ENCODE measurements at regions not wholly inside any gene's neighbourhood (a gene's known extent, or its start where the extent isn't known, plus 50 kb on each side); places are given as distances from the start of the nearest gene placed in this dataset.

DNA sequence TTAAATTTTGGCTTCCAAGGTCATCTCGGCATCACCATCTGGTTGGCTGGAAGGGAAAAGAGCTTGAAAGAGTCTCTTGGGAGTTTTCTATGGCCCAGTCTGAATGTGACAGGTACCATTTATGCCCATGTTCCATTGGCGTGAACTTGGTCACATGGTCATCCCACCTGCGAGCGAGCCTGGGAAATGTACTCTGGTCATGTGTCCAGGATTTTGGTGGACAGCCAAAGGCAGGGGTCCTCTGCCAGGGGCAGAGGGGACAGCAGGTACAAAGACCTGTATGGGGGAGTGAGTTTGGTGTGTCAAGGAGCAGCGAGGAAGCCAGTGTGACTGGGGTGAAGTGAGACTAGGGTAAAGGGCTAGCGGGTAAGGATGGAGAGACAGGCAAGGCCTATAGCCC is 112.6 kb downstream of the CDC5L start:
- in situ Hi-C loops (cut with HindIII; ENCODE audit: low sequenced_read_pairs) = no loop called here

DNA sequence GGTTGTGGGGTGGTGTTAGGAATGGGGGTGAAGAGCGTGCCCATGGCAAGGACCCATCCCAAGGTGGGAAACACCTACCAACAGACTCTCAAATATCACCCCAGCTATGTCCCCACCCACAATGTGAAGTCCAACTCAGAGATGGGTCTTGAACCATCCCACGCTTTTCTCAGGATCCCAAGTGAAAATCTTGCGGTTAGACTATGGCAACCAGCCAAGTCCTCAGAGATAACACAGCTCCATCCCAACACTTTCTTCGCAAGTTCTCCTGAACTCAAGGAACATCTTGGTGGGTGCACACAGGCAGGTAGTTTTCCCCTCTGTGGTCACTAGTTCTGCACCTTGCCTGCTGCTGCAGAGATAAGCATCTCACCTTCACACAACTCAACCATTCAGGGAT is 116.0 kb downstream of the CDC5L start:
- in situ Hi-C loops (cut with HindIII; ENCODE audit: low sequenced_read_pairs) = no loop called here

DNA sequence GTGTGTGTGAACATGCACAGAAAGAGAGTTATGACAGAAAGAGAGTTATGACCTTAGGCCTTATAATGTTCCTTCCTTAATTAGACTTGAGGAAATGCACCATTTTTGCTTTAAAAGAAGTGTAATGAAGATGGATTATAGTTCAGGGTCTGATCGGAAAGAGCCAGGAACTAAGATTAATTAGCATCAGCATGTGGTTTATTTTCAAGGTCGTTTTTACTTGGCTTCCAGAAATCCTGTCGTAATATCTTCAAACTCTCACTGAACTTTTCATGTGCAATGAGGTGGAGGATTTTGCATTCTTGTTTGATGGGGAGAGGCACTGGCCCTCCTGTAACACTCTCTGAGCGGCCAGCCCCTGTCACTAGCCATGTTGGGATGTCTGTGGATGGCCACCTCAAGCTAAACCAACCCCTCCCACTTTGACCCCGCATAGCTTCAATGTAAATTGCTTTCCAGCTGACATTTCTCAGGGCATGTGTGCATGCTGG is 116.8 kb downstream of the CDC5L start:
- in situ Hi-C loops (cut with HindIII; ENCODE audit: low sequenced_read_pairs) = no loop called here

DNA sequence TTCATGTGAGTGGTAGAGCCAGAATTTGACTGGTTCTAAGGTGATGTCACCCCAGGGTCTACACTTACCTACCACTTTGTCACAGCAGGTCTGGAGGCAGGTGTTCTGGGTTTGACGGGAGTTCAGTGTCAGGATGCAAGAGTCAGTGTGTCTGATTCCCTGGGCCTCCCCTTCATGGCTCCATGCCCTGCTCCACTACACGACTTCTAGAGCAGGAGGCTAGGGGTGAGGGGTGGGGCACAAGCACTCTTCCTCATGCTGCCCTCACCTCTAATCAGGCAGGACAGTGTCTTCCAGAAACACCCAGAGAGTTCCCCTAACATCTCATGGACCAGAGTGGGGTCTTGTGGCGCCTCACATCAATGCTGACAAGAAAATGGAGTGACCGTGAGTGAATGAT is 118.2 kb downstream of the CDC5L start:
- in situ Hi-C loops (cut with HindIII; ENCODE audit: low sequenced_read_pairs) = no loop called here

DNA sequence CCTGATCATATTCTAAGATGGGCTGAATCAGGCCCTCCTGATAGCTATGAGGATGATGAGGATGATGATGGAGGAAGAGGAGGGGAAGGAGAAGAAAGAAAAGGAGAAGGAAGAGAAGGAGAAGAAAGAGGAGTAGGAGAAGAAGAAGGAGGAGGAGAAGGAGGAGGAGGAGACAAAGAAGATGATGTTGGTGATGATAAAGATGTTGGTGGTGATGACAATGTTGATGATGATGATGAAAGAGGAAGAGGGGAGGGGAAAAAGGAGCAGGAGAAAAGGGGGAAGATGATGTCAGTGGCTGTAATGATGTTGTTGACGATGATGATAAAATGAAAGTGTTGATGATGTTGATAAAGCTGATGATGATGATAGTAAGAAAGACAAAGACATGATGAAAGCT is 119.5 kb downstream of the CDC5L start:
- in situ Hi-C loops (cut with HindIII; ENCODE audit: low sequenced_read_pairs) = no loop called here

DNA sequence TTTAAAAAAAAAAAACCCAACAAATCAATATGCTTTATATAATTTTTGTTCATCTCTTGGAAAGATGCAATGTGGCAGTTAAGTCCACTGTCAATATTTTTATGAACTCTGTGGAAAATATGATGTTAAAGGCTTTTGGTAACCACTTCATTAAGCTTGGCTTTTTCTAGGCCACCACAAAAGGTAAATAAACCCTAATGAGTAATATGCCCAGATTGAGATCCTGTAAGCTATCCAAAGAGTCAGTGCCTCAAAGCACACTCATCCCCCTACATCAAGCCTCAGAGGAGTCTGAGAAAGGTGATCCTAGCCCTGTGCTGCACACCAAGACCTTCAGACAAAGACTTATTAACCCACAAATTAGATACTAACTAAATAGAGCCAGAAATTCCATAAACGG is 121.1 kb downstream of the CDC5L start:
- in situ Hi-C loops (cut with HindIII; ENCODE audit: low sequenced_read_pairs) = no loop called here

DNA sequence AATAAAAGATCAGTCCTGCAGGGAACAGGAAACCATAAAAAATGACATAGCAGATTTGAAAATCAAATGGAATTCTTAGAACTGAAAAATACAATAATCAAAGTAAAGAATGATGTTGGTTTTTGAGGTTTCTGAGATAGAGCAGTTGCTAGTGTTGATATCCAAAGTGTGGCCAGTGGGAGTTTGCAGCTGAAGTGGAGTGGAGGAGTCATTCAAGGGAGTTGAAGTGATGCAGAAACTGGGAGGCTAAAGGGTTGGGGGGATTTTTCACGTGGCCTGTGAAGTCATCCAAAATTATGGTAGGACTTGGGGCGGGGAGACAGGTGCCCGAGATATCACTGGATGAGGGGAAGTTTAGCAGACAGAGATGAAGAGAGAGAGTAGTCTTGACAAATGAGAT is 123.6 kb downstream of the CDC5L start:
- in situ Hi-C loops (cut with HindIII; ENCODE audit: low sequenced_read_pairs) = no loop called here

DNA sequence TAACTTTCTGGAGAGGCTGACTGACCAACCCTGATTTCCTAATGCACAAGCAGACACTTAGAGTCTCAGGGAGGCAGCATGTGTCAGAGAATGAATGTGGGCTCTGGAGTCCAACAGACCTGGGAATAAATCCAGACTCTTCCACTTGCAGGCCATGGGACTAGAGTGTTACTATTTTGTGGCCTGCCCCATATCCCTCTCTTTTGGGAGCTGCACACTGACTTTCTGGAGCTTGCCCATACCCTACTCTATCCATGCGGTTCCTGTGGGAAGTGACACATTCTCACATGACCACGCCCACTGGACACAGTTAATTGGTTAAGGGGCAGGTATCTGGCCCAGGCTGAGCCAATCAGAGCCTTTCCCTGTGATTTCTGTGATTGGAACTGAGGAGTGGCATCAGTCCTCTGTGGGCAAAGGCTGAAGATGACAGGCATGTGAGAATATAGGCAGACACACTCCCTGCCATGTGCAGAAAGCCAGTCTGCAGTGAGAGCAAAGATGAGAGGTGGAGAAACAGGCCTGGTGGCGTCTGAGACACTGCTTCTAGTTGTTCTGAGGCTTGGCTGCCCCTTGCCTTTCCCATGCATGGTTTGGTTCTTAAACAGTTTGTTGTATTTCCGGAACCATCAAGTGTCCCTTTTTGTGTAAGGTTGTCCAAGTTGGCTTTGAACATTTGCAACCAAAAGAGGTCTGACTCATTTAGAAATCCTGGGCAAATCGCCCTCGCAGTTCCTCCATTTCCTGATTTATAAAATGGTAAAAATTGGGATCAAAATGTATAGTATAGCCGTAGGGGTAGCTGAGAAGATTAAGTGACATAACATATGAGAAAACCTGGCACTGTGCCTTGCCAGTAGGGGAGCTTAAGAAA is 125.6 kb downstream of the CDC5L start:
- in situ Hi-C loops (cut with HindIII; ENCODE audit: low sequenced_read_pairs) = no loop called here

DNA sequence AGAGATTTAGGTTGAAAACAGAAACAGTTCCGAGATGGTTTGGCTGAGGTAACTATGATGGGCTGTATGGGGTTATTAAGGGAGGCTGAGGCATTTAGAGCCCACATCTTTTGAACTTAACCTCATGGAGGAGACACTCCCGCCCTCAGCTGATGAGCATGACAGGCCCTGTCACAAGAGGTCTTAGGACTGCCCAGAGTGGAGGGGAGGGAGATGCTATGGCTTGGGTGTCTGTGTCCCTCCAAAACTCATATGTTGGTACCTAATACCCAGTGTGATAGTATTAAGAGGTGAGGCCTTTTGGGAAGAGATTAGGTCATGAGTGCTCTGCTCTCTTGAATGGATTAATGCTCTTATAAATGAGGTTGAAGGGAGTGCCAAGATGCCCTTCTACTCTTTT is 126.6 kb downstream of the CDC5L start:
- in situ Hi-C loops (cut with HindIII; ENCODE audit: low sequenced_read_pairs) = no loop called here

DNA sequence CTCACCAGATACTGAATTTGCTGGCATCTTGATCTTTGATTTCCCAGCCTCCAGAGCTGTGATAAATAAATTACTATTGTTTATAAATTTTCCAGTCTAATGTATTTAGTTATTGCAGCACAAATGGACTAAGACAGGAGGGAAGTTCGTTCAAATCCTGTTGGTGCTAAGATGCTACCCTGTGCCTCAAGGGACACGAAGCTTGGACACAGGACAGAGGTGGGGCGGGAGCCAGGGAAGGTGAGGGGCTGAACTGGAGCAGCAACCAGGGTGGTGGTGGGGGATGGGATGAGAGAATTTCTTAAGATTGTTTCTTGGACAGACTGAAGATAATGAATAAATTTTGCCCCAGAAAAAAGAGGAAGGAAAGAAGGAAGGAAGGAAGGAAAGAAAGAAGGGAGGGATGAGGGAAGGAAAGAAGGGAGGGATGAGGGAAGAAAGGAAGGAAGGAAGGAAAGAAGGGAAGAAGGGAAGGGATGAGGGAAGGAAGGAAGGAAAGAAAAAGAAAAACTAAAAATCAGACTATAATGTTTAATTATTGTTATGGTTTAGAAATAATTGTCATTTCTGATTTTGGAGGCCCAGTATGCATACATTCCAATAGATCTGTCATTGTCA is 127.2 kb downstream of the CDC5L start:
- in situ Hi-C loops (cut with HindIII; ENCODE audit: low sequenced_read_pairs) = no loop called here

DNA sequence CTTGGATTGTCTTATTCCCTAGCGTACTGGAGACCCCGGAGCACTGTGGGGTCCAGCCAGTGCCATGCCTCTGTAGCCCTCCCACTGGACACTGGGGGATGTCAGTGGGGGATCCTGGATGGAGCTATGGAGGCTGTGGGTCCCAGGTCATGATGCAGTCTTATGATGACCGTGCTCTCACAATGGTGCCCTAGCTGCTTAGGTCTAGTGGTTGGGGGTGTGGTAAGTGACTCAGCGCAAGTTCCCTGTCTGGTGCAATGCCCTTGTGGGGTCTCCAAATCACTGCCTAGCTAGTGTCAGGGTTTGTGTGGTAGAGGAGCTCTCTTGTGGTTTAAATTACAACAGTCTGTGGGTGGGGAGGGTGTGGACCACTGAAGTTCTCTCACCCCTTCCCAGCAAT is 135.4 kb downstream of the CDC5L start:
- in situ Hi-C loops (cut with HindIII; ENCODE audit: low sequenced_read_pairs) = no loop called here

DNA sequence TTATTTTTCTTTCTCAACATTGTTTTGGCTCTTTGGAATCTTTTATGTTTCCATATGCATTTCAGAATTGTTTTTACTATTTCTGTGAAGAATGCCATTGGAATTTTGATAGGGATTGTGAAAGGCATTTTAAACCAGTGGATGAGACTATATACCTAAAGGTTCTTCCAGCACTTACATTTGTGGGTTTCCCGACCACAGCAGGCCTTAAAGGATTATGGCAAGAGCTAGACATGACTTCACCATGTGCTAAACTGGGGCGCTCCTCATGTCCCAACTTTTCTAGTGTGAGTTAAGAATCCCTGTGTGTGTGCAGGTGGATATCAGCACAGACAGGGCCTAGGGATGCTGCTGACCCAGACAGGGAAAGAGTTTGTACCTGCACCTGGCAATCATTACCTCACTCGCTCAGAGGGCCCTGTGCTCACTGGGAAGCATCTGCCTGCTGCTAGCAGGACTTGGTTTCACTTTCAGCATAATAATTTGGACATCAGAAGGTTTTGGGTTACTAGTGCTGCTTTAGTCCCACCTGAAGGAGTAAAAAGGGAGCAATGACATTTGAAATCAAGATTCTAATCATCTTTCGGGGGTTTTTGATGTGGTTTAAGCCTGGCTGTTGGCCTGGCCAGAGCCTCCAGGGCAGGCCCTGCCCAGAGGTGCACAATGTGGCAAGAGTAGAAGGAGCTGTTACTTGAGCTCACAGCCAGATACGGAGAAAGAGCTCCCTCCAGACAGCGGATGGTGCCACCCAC is 137.1 kb downstream of the CDC5L start:
- in situ Hi-C loops (cut with HindIII; ENCODE audit: low sequenced_read_pairs) = no loop called here

DNA sequence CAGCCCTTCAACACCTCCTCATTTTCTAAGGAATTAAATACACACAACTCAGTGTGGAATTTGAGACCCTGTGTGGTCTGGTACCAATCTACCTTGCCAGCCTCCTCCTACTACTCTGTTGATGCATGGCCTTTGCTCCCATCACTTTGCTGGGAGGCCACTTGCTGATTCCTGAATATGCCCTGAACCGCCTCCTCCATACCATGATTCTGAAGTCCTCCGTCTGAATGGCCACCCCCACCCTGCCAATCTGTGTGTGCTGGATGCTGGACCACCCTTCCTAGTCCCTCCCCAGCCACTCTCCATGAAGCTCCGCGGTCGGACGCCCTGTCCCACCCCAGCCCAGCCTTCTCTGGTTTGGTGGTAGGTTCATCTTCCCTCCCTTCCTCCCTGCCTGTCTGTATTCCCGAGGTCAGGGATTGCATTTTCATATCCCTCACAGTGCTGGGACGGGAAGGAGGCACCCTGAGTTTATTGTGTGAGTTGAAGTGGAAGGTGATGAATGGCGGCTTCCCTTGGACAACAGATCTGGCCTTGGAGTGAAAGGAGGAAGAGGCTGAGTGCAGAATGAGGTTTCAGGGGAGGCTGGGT is 138.3 kb downstream of the CDC5L start:
- in situ Hi-C loops (cut with HindIII; ENCODE audit: low sequenced_read_pairs) = no loop called here

DNA sequence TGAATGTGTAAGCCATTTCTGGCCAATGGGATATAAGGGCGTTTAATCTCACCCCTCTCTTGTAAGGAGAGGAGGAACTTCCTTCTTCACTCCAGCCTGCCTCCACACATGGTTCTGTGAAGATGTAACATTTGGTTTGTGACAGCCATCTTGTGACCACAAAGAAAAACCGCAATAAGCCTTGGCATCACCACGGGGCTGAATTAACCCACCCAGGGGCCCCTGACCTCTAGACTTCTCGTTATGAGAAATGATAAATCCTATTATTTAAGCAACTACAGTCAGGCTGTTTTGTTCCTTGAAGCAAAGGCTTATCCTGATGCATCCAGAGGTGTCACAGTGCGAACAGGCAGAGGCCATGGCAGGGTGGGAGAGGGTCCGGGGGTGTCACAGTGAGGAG is 139.7 kb downstream of the CDC5L start:
- in situ Hi-C loops (cut with HindIII; ENCODE audit: low sequenced_read_pairs) = no loop called here

DNA sequence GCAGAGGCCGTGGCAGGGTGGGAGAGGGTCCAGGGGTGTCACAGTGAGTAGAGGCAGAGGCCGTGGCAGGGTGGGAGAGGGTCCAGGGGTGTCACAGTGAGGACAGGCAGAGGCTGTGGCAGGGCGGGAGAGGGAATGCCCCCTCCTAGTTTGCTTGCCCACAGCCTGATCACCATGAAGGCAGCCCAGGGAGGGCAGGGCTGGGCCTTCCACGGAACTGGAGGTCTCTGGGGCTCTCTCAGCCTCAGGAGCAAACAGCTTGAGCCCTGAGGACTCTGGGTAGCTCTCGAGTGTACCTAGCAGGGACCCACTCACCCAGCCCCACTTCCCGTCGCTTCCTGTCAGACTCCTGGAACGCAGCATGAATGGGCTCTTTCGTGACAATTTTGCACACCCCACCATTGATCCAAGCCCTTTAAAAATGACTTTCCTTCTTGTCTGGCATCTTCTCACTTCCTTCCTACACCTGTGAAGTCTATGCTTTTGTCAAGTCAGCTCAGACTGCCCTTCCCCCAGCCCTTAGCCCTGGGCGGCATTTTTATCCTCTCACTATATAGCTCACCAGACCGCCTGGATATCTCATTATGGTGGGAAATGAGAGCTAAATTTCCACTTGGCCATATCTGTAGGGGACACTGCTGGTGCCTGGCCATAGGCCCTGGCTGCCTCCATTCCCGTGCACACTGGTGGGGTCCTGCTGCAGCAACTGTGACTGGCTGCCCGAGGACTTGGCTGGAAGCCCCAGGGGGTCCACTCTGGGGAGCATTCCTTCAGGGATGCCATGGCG is 140.3 kb downstream of the CDC5L start:
- in situ Hi-C loops (cut with HindIII; ENCODE audit: low sequenced_read_pairs) = no loop called here

DNA sequence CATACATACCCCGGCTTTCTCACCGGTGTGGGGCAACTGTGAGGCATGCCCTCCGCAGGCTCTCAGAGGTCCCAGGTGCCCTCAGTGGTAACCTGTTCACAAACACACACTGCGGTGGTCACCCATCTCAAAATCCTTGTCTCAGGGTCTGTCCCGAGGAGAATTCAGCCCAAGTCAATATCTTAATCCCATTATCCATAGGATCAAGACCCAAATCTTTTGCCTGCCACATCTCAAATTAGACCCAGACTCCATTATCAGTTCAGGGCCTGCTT is 140.8 kb downstream of the CDC5L start:
- in situ Hi-C loops (cut with HindIII; ENCODE audit: low sequenced_read_pairs) = no loop called here

DNA sequence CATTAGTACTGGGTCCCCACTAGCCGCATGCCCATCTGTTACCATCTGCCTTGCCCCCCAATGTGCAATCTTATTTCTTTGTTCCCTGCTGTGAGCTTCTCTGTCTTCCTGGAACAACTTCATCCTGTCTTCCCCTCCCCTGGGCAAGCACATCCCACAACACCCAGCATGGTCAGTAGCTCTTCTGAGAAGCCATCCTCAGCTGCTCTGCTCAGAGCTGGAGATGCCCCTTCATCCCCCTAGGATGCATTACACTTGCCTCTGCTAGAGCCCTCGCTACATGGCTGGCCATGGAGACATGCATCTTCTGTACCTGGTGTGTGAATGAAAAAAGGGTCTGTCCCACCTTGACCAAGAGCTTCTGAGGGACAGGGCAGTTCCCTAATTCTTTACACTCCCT is 141.2 kb downstream of the CDC5L start:
- in situ Hi-C loops (cut with HindIII; ENCODE audit: low sequenced_read_pairs) = no loop called here

DNA sequence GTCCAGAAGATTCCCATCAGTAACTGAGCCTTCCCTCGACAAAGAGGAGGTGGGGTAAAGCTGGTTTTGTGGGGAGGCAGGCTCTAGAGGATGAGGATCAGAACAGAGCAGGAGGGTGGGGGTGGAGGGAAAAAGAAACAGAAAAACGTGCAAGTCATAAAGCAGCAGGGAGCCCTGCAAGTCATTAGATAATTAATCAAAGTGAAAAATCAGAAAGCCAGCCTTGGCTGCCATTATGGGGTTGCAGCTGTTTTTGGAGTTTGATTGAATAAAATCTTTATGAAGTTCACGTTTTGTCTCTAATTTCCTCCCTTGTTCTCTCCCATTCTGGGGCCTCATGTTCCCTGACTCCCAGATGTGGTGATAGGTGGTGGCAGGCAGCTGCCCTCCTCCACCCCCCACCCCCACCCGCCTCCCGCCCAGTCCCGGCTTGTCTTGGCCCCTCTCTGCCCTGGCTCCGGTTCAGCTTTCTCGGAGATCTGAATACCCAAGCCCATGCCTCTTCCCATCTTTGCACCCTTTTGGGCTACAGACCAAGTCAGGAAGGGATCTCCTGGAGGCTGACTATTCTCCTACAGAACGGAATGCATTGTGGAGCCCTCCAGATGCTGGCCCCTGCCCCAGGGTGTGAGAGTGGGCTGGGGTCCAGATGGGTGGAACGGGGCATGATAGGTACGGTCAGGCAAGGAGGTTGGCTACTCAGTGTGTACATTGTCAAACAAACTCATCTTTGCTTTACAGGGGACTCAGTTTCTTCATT is 141.8 kb downstream of the CDC5L start:
- in situ Hi-C loops (cut with HindIII; ENCODE audit: low sequenced_read_pairs) = no loop called here

DNA sequence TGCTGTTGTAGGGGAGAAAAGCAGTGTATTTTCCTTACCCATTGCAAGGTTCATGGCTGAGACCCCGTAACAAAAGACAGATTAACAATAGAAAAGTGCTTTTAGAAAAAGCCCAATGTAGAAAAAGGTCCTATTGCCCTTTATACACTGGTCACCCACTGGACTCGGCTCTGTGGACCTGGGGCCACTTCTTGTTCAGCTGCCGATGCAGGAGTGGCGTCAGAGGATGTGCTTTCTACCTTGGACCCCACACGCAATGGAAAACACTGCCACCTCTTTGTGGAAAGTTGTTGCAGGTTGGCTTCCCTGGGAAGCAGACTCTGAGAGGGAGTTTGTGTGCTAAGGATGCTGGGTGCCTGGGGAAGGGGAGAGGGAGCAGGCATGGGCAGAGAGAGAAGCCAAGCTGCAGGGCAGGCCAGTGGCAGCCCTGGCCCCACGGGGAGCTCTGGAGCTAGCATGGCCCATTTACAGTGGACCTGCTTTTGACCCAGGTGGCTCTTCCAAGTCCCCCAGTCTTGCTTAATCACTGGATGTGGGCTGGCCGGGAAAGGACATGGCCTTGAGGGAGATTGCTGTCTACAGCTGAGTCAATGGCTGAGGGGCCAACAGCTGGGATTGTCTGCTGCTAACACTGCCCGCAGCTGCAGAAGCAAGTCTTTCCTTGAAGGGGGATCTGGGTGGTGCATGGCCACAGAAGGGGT is 142.9 kb downstream of the CDC5L start:
- in situ Hi-C loops (cut with HindIII; ENCODE audit: low sequenced_read_pairs) = no loop called here

DNA sequence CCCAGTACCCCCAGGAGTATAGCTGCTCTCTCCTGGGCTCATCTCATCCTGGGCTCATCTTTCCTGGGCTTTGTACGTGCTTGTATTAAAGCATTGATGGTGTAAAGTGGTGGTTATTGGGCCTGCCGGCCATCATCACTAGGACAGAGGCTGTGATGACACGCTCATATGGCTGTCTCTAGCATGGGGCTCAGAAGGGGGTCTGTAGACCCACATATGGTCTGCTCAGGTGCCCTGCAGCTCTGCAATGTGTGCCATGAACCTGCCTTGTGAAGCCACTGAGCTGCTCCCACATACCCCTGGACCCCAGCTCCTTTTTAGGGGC is 143.4 kb downstream of the CDC5L start:
- in situ Hi-C loops (cut with HindIII; ENCODE audit: low sequenced_read_pairs) = no loop called here

All from DLD1 (cell line).